WTC11 (cell line): ENCODE measurements at regions not wholly inside any gene's neighbourhood (a gene's known extent, or its start where the extent isn't known, plus 50 kb on each side); places are given as distances from the start of the nearest gene placed in this dataset.

ENCODE experiments used
- ATAC-seq: fragments of 200-7000 bp; cut with Tn5 transposase; 2 replicates; pipeline ENCODE4 v1.10.0; 2021; ENCODE audit warnings: mild to moderate bottlenecking, moderate library complexity
- CTCF ChIA-PET: fragments of 300-600 bp; sonication (Branson Sonifier 250); formaldehyde crosslinking; loops from one replicate; lab custom pipeline; 2021; ENCODE audit warnings: antibody characterized with exemption; lab: Charles Lee
- POLR2A ChIA-PET: fragments of 350-600 bp; sonication (Branson Sonifier 250); formaldehyde crosslinking; loops from one replicate; lab custom pipeline; 2021; ENCODE audit warnings: antibody characterized with exemption; lab: Charles Lee
- DNase-seq: peaks from one replicate; pipeline ENCODE4 v3.0.0; 2021; ENCODE audit warnings: low spot score
- H3K27ac Mint-ChIP-seq: 2 replicates; pipeline ENCODE4 v1.8.0; 2021; ENCODE audit warnings: mixed read lengths
- H3K27me3 Mint-ChIP-seq: 2 replicates; pipeline ENCODE4 v1.8.0; 2021; ENCODE audit warnings: low read depth, mild to moderate bottlenecking, moderate library complexity, mixed read lengths
- H3K36me3 Mint-ChIP-seq: 2 replicates; pipeline ENCODE4 v1.8.0; 2021; ENCODE audit warnings: mixed read lengths
- H3K4me1 Mint-ChIP-seq: 2 replicates; pipeline ENCODE4 v1.8.0; 2022; ENCODE audit warnings: mixed read lengths
- H3K4me3 Mint-ChIP-seq: 2 replicates; pipeline ENCODE4 v1.8.0; 2021; ENCODE audit warnings: mild to moderate bottlenecking, moderate library complexity, mixed read lengths
- H3K9me3 Mint-ChIP-seq: 2 replicates; pipeline ENCODE4 v1.8.0; 2021; ENCODE audit warnings: mixed read lengths
- ARID4B ChIP-seq: sonication (generic); formaldehyde crosslinking; IDR thresholded peaks from 2 replicates; pipeline ENCODE4 v1.8.0; 2023; ENCODE audit warnings: missing genetic modification reagents, mild to moderate bottlenecking, borderline replicate concordance
- CBFB ChIP-seq: sonication (generic); formaldehyde crosslinking; IDR thresholded peaks from 2 replicates; pipeline ENCODE4 v1.8.1; 2022; ENCODE audit warnings: mild to moderate bottlenecking, low read depth, missing genetic modification reagents
- CTCF ChIP-seq: fragments of 200-600 bp; IDR thresholded peaks from 2 replicates; pipeline ENCODE4 v1.8.0; 2022; ENCODE audit warnings: antibody characterized with exemption
- ELF4 ChIP-seq: sonication (generic); formaldehyde crosslinking; IDR thresholded peaks from 2 replicates; pipeline ENCODE4 v1.8.1; 2022; ENCODE audit warnings: low read depth, mild to moderate bottlenecking, moderate library complexity, missing genetic modification reagents
- ERG ChIP-seq: fragments of 250-450 bp; sonication (Bioruptor Pico); IDR thresholded peaks from 2 replicates; pipeline ENCODE4 v1.8.0; 2021; ENCODE audit warnings: mild to moderate bottlenecking
- GTF2I ChIP-seq: fragments of 250-450 bp; sonication (Bioruptor Pico); conservative IDR thresholded peaks from 2 replicates; pipeline ENCODE4 v1.4.0; 2021; ENCODE audit warnings: mild to moderate bottlenecking
- KAT7 ChIP-seq: sonication (generic); formaldehyde crosslinking; IDR thresholded peaks from 2 replicates; pipeline ENCODE4 v1.8.1; 2023; ENCODE audit warnings: missing genetic modification reagents, mild to moderate bottlenecking, borderline replicate concordance
- NFE2L1 ChIP-seq: sonication (generic); formaldehyde crosslinking; IDR thresholded peaks from 2 replicates; pipeline ENCODE4 v1.8.1; 2023; ENCODE audit warnings: missing genetic modification reagents
- PREB ChIP-seq: sonication (generic); formaldehyde crosslinking; IDR thresholded peaks from 2 replicates; pipeline ENCODE4 v1.8.1; 2022; ENCODE audit warnings: mild to moderate bottlenecking, missing genetic modification reagents, moderate library complexity, borderline replicate concordance
- RORB ChIP-seq: fragments of 250-450 bp; sonication (Bioruptor Pico); IDR thresholded peaks from 2 replicates; pipeline ENCODE4 v1.9.0; 2021; ENCODE audit warnings: mild to moderate bottlenecking
- SMAD3 ChIP-seq: sonication (generic); formaldehyde crosslinking; IDR thresholded peaks from 2 replicates; pipeline ENCODE4 v1.8.0; 2022; ENCODE audit warnings: missing genetic modification reagents, mild to moderate bottlenecking, borderline replicate concordance
- SP1 ChIP-seq: sonication (generic); formaldehyde crosslinking; conservative IDR thresholded peaks from 2 replicates; pipeline ENCODE4 v1.8.1; 2022; ENCODE audit warnings: missing genetic modification reagents
- TCF7 ChIP-seq: sonication (generic); formaldehyde crosslinking; IDR thresholded peaks from 2 replicates; pipeline ENCODE4 v1.8.0; 2022; ENCODE audit warnings: mild to moderate bottlenecking, low read depth, missing genetic modification reagents, moderate library complexity
- TEAD1 ChIP-seq: sonication (generic); formaldehyde crosslinking; IDR thresholded peaks from 2 replicates; pipeline ENCODE4 v1.8.0; 2022; ENCODE audit warnings: mild to moderate bottlenecking, missing genetic modification reagents
- TEAD4 ChIP-seq: sonication (generic); formaldehyde crosslinking; IDR thresholded peaks from 2 replicates; pipeline ENCODE4 v1.8.0; 2022; ENCODE audit warnings: mild to moderate bottlenecking, missing genetic modification reagents
- TP53 ChIP-seq: sonication (generic); formaldehyde crosslinking; IDR thresholded peaks from 2 replicates; pipeline ENCODE4 v1.8.1; 2023; ENCODE audit warnings: mild to moderate bottlenecking, missing genetic modification reagents
- ZBTB43 ChIP-seq: sonication (generic); formaldehyde crosslinking; IDR thresholded peaks from 2 replicates; pipeline ENCODE4 v1.8.1; 2023; ENCODE audit warnings: mild to moderate bottlenecking, missing genetic modification reagents
- ZMAT4 ChIP-seq: fragments of 250-450 bp; sonication (Bioruptor Pico); IDR thresholded peaks from 2 replicates; pipeline ENCODE4 v1.9.0; 2021; ENCODE audit warnings: mild to moderate bottlenecking
- ZNF121 ChIP-seq: sonication (generic); formaldehyde crosslinking; IDR thresholded peaks from 2 replicates; pipeline ENCODE4 v1.8.0; 2023; ENCODE audit warnings: missing genetic modification reagents
- ZNF396 ChIP-seq: fragments of 250-450 bp; sonication (Bioruptor Pico); IDR thresholded peaks from 2 replicates; pipeline ENCODE4 v1.8.0; 2021; ENCODE audit warnings: mild to moderate bottlenecking, moderate library complexity, borderline replicate concordance

- H3K4me3 Mint-ChIP-seq: no peak overlapping the region
- DNase-seq (no peak), ATAC-seq (no peak)
- no peaks in the 10 kb centered on the region for H3K36me3 Mint-ChIP-seq
- H3K4me1 Mint-ChIP-seq: peaks cover 23% of the 10 kb centered on the region
- peaks cover 49% of the 10 kb centered on the region for H3K27me3 Mint-ChIP-seq
- POLR2A ChIA-PET: no interaction called here
- no peak for TF ChIP-seq ARID4B (CRISPR knock-in tag)
- no peak for TF ChIP-seq GTF2I (CRISPR knock-in tag)
- no peak for TF ChIP-seq ZNF121
- no peaks in the 10 kb centered on the region for H3K9me3 Mint-ChIP-seq
- no peak overlapping the region for H3K27ac Mint-ChIP-seq
- CTCF ChIA-PET: no interaction called here
Observed at GRCh38 chr14:65329481-65329880, 83.0 kb upstream of the FUT8 start.

- Mint-ChIP-seq H3K36me3 (no peaks in the 10 kb centered on the region), H3K9me3 (no peaks in the 10 kb centered on the region), H3K27ac (no peak overlapping the region), H3K27me3 (peaks cover 53% of the 10 kb centered on the region), H3K4me1 (peaks cover 26% of the 10 kb centered on the region), H3K4me3 (no peak overlapping the region)
- TF ChIP-seq TEAD1 (CRISPR knock-in tag): no peak
- TF ChIP-seq PREB (CRISPR knock-in tag): no peak
- no peak for TF ChIP-seq SMAD3
- CTCF ChIA-PET: no interaction called here
- POLR2A ChIA-PET: no interaction called here
- ATAC-seq (no peak), DNase-seq (no peak)
Observed at GRCh38 chr14:65329911-65330310, 82.6 kb upstream of the FUT8 start.

GRCh38 chr14:65330416-65330815, 82.1 kb upstream of the FUT8 start:
- no peak overlapping the region for H3K27ac Mint-ChIP-seq
- no peak overlapping the region for H3K4me3 Mint-ChIP-seq
- ATAC-seq: no peak
- CTCF ChIA-PET: no interaction called here
- POLR2A ChIA-PET: no interaction called here
- H3K9me3 Mint-ChIP-seq: no peaks in the 10 kb centered on the region
- H3K4me1 Mint-ChIP-seq: peaks cover 30% of the 10 kb centered on the region
- H3K27me3 Mint-ChIP-seq: peaks cover 57% of the 10 kb centered on the region
- no peaks in the 10 kb centered on the region for H3K36me3 Mint-ChIP-seq
- TF ChIP-seq CBFB (no peak), CTCF (no peak)
- no peak for DNase-seq

- no peak overlapping the region for H3K4me3 Mint-ChIP-seq
- H3K36me3 Mint-ChIP-seq: no peaks in the 10 kb centered on the region
- ATAC-seq (no peak), DNase-seq (no peak)
- no peaks in the 10 kb centered on the region for H3K9me3 Mint-ChIP-seq
- POLR2A ChIA-PET: interaction anchor here (0.8 kb wide), 1 partner anchor 29 kb away, joined by 3 read pairs; no protein-coding TSS in a partner anchor
- H3K27ac Mint-ChIP-seq: no peak overlapping the region
- CTCF ChIA-PET: no interaction called here
- H3K27me3 Mint-ChIP-seq: peaks cover 69% of the 10 kb centered on the region
- peaks cover 40% of the 10 kb centered on the region for H3K4me1 Mint-ChIP-seq
- TF ChIP-seq ELF4 (no peak), TP53 (no peak), ERG (no peak), ZNF396 (CRISPR knock-in tag) (no peak), SP1 (CRISPR knock-in tag) (no peak), TEAD4 (CRISPR knock-in tag) (no peak), TCF7 (CRISPR knock-in tag) (no peak), ZBTB43 (no peak), NFE2L1 (CRISPR knock-in tag) (no peak), TEAD1 (CRISPR knock-in tag) (no peak), KAT7 (CRISPR knock-in tag) (no peak), ZMAT4 (CRISPR knock-in tag) (no peak), RORB (CRISPR knock-in tag) (no peak)
Observed at GRCh38 chr14:65331652-65332051, 80.9 kb upstream of the FUT8 start.
